NB4 (cell line): ENCODE measurements at regions not wholly inside any gene's neighbourhood (a gene's known extent, or its start where the extent isn't known, plus 50 kb on each side); places are given as distances from the start of the nearest gene placed in this dataset.

ENCODE experiments used
- POLR2A ChIP-seq: IDR thresholded peaks from 2 replicates; pipeline ENCODE4 v1.6.1; 2011; ENCODE audit warnings: mild to moderate bottlenecking; ENCODE audit not compliant: insufficient read length; ENCODE audit errors: extremely low read depth
- TF ChIP-seq, protein P1 (sequence below): IDR thresholded peaks from one replicate; pipeline ENCODE4 v1.5.1; 2012; ENCODE audit warnings: low read depth, low read length
- TF ChIP-seq, protein P2 (sequence below): IDR thresholded peaks from 2 replicates; pipeline ENCODE4 v1.6.1; 2011; ENCODE audit warnings: low read depth, low read length

DNA sequence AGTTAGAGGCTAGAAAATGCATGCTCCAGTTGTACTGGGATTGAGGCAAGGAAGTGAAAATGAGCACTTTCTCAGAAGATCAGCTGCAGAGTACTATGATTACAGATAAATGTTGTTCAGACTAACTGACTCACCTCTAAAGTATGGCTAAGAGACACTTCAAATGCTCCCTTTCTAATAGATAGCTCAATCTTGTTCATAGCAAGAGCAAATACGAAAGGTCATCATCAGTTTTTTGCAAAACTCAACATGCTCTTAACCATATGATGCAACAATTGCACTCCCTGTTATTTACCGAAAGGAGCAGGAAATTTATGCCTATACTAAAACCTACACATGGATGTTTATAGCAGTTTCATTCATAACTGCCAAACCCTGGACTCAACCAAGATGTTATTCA is 838.4 kb upstream of the INTU start:
- TF ChIP-seq, protein P1, sequence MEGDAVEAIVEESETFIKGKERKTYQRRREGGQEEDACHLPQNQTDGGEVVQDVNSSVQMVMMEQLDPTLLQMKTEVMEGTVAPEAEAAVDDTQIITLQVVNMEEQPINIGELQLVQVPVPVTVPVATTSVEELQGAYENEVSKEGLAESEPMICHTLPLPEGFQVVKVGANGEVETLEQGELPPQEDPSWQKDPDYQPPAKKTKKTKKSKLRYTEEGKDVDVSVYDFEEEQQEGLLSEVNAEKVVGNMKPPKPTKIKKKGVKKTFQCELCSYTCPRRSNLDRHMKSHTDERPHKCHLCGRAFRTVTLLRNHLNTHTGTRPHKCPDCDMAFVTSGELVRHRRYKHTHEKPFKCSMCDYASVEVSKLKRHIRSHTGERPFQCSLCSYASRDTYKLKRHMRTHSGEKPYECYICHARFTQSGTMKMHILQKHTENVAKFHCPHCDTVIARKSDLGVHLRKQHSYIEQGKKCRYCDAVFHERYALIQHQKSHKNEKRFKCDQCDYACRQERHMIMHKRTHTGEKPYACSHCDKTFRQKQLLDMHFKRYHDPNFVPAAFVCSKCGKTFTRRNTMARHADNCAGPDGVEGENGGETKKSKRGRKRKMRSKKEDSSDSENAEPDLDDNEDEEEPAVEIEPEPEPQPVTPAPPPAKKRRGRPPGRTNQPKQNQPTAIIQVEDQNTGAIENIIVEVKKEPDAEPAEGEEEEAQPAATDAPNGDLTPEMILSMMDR = no peak
- no peak for TF ChIP-seq POLR2A
- TF ChIP-seq, protein P2, sequence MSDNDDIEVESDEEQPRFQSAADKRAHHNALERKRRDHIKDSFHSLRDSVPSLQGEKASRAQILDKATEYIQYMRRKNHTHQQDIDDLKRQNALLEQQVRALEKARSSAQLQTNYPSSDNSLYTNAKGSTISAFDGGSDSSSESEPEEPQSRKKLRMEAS = no peak
